Bronchial epithelial cell (primary cell): ENCODE measurements at regions not wholly inside any gene's neighbourhood (a gene's known extent, or its start where the extent isn't known, plus 50 kb on each side); places are given as distances from the start of the nearest gene placed in this dataset.

Experiments
- DNase-seq: peaks from one replicate; pipeline ENCODE4 v3.0.0-alpha.2; 2010; ENCODE audit warnings: low read depth
- FAIRE-seq: peaks from 2 replicates; lab custom pipeline; 2011; peaks lifted over from hg19 to GRCh38; lab: Jason Lieb, UNC
- H3K27me3 ChIP-seq: 2 replicates; pipeline ENCODE4 v1.5.1; 2011; ENCODE audit warnings: low read length; ENCODE audit not compliant: control insufficient read depth, insufficient read depth
- H3K36me3 ChIP-seq: 2 replicates; pipeline ENCODE4 v1.5.1; 2011; ENCODE audit warnings: low read length; ENCODE audit not compliant: control insufficient read depth, insufficient read depth
- H3K4me3 ChIP-seq: 2 replicates; pipeline ENCODE4 v1.5.1; 2011; ENCODE audit warnings: mild to moderate bottlenecking, low read depth, low read length, control low read depth
- CTCF ChIP-seq: IDR thresholded peaks from 2 replicates; pipeline ENCODE4 v1.5.1; 2011; ENCODE audit warnings: mild to moderate bottlenecking, moderate library complexity, low read length, control low read depth, inconsistent platforms; ENCODE audit not compliant: insufficient read depth, severe bottlenecking

DNA sequence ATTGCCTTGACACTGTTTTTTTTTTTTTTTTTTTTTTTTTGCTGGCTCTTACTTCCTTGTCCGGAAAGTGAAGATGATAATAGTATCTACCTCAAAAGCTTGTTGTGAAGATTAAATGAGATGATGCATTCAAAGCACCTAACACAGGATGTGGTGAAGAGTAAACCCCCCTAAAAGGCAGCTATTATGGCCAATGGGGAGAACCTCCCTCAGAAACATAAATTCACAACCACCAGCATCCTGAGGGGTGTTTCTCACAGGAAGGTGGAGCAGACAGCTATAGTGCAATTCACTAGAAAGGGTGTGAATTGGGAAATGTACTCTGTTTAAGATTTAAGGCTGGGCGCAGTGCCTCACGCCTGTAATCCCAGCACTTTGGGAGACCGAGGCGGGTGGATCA is 85.4 kb upstream of the CRY1 start:
- no peaks in the 10 kb centered on the region for H3K36me3 ChIP-seq
- H3K27me3 ChIP-seq, result no peaks in the 10 kb centered on the region
- FAIRE-seq (no peak), DNase-seq (no peak)
- no peak for TF ChIP-seq CTCF
- no peak overlapping the region for H3K4me3 ChIP-seq

DNA sequence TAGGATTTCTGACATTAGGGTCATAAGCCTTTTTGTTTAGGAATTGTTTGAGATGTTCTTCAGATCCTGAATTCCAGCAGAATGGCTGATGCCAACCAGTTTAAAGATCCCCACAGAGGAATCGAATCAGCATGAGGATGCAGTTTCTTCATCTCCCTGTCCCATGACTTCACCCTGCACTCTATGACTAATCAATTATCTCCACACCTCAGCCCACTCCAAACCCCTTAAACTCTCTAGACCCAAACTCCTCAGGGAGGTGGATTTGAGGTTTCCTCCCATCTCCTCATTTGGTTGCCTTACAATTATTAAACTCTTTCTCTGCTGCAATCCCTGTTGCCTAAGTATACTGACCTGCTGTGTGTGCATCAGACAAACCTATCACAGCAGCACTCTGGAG is 86.5 kb upstream of the CRY1 start:
- no peak for TF ChIP-seq CTCF
- no peak for FAIRE-seq
- Histone ChIP-seq H3K36me3 (no peaks in the 10 kb centered on the region), H3K4me3 (no peak overlapping the region), H3K27me3 (no peaks in the 10 kb centered on the region)
- DNase-seq, result peak; percentile 24

- H3K36me3 ChIP-seq, result no peaks in the 10 kb centered on the region
- no peak for DNase-seq
- no peaks in the 10 kb centered on the region for H3K27me3 ChIP-seq
- no peak for TF ChIP-seq CTCF
- no peak for FAIRE-seq
- no peak overlapping the region for H3K4me3 ChIP-seq
Measured at GRCh38 chr12:107180272-107180671, 86.9 kb upstream of the CRY1 start.

DNA sequence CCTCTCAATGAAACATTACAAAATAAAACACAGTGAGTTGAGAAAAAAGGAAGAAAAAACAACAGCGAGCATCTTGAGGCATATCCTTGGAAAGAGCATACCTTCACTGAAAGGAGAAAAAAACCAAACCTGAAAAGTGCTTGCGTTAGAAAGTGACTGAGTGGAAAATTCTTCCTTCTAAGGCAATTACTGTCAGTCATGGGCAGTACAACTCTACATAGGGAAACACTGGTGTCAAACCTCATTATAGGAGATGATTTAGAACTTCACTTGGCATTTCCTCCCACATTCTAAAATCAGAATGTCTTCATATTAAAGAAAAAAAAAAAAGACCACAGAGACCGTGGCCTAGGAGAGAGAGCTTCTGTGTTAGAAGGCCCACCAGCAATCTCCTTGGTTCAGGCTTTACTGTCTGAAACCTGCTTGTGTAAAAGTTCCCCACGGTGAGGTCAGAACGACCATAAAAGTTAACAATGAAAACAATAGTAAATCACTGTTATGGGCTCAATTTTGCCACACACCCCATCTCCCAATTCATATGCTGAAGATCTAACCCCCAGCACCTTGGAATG is 91.1 kb upstream of the CRY1 start:
- H3K27me3 ChIP-seq, result no peaks in the 10 kb centered on the region
- H3K4me3 ChIP-seq, result no peak overlapping the region
- FAIRE-seq (no peak), DNase-seq (no peak)
- H3K36me3 ChIP-seq, result no peaks in the 10 kb centered on the region
- TF ChIP-seq CTCF, result no peak

GRCh38 chr12:107196681-107197080 is 103.3 kb upstream of the CRY1 start:
- no peak for FAIRE-seq
- DNase-seq, result peak; percentile 19
- H3K36me3 ChIP-seq, result no peaks in the 10 kb centered on the region
- H3K27me3 ChIP-seq, result peaks cover 1% of the 10 kb centered on the region
- H3K4me3 ChIP-seq, result no peak overlapping the region
- TF ChIP-seq CTCF, result no peak

- H3K4me3 ChIP-seq, result no peak overlapping the region
- H3K36me3 ChIP-seq, result no peaks in the 10 kb centered on the region
- DNase-seq (peak; percentile 96), FAIRE-seq (no peak)
- H3K27me3 ChIP-seq, result peaks cover 1% of the 10 kb centered on the region
- TF ChIP-seq CTCF, result no peak
Measured at GRCh38 chr12:107200394-107200793, 107.0 kb upstream of the CRY1 start.
